ENCODE measurements at regions not wholly inside any gene's neighbourhood (a gene's known extent, or its start where the extent isn't known, plus 50 kb on each side); places are given as distances from the start of the nearest gene placed in this dataset.

DNA sequence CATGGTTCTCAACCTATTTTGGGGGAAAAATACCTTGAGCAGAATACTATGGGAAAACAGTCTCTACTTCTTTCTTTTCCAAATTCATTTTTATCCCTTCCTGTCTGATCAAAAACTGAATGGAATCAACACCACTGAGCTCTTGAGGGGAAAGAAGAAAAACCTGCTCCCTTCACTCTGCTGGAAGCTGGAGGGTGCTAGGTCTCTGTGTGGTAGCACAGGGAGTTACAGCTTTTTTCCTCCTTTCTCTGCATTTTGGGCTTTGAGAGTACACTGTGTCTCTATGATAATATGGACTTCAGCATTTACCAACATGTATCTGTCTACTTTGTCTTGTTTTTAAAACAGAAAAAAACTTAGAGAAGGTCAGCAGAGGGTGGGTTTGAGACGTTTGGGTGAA lies 417.2 kb upstream of the SYT1 start:
- no peak for FAIRE-seq
- ChIA-PET CTCF (no interaction called here), POLR2A (no interaction called here)
- H3K27ac ChIP-seq (ENCODE audit: insufficient read depth, low read depth, low read length) = no peak overlapping the region
- H3K9ac ChIP-seq (replicated peaks; ENCODE audit: extremely low read depth, insufficient read depth, low read length) = no peak overlapping the region
- no peaks in the 10 kb centered on the region for H3K27me3 ChIP-seq (ENCODE audit: control insufficient read depth in 2 of 2, insufficient read depth in 2 of 2, low read length in 2 of 2)
- no peaks in the 10 kb centered on the region for H3K9me3 ChIP-seq (replicated peaks; ENCODE audit: control insufficient read depth, insufficient read depth, low read length)
- no peak overlapping the region for H3K4me2 ChIP-seq (ENCODE audit: insufficient read depth, low read length)
- H2AFZ ChIP-seq (ENCODE audit: low read depth, low read length) = no peak overlapping the region
- H3K9me1 ChIP-seq (replicated peaks; ENCODE audit: control insufficient read depth, extremely low read depth, insufficient read depth, low read length) = no peaks in the 10 kb centered on the region
- BruUV-seq (replicated peaks) = no TSS peak
- dilution Hi-C loops (cut with MboI; ENCODE audit: extremely low pct_ligation_motif_present, low sequenced_read_pairs) (no loop called here), intact Hi-C loops (cut with micrococcal nuclease) (no loop called here)
- no peak for TF ChIP-seq CTCF (IDR thresholded peaks at IDR 0.05; ENCODE audit: extremely low read depth in 1 of 2, insufficient read depth in 1 of 2, low read depth in 1 of 2, low read length in 2 of 2)
- TF ChIP-seq EZH2 (IDR thresholded peaks at IDR 0.05; ENCODE audit: borderline replicate concordance, low read depth, low read length, severe bottlenecking) = no peak
- no peak for TF ChIP-seq MYC (IDR thresholded peaks at IDR 0.05; ENCODE audit: low read depth, low read length)
- H3K4me1 ChIP-seq (ENCODE audit: control insufficient read depth, extremely low read depth, insufficient read depth, low read length) = no peaks in the 10 kb centered on the region
- no peaks in the 10 kb centered on the region for H4K20me1 ChIP-seq (replicated peaks; ENCODE audit: control insufficient read depth, extremely low read depth, insufficient read depth, low read length)
- no peak overlapping the region for H3K4me3 ChIP-seq (replicated peaks in 1 of 3; ENCODE audit: insufficient read depth in 1 of 3, low read depth in 1 of 3, low read length in 3 of 3)
- no peak for DNase-seq (ENCODE audit: low read depth, low spot score)
- no peaks in the 10 kb centered on the region for H3K36me3 ChIP-seq (ENCODE audit: control insufficient read depth in 2 of 2, extremely low read depth in 1 of 2, insufficient read depth in 2 of 2, low read length in 2 of 2)
- no peaks in the 10 kb centered on the region for H3K79me2 ChIP-seq (ENCODE audit: control insufficient read depth, insufficient read depth, low read length)

DNA sequence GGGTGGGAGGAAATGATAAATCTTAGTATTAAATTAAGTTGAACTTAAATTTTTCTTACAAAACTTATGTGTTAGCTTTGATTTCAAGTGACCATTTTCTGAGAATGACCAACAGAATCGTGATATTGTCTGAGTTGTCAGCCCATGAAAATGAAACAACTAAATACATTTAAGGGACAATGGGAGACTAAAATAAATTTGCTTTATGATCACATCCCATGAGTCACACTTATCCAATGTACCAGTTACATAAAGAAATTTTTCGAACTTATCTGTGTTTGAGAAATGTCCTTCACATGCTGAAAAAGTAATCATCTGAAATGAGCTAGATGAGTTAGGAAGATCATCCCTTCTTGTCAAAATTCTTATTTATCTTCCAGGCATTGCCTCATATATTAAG lies 415.9 kb upstream of the SYT1 start:
- CTCF ChIA-PET = no interaction called here
- no peak overlapping the region for H3K9ac ChIP-seq (replicated peaks; ENCODE audit: extremely low read depth, insufficient read depth, low read length)
- POLR2A ChIA-PET = no interaction called here
- BruUV-seq (replicated peaks) = no TSS peak
- no peaks in the 10 kb centered on the region for H3K9me1 ChIP-seq (replicated peaks; ENCODE audit: control insufficient read depth, extremely low read depth, insufficient read depth, low read length)
- no peaks in the 10 kb centered on the region for H3K27me3 ChIP-seq (ENCODE audit: control insufficient read depth in 2 of 2, insufficient read depth in 2 of 2, low read length in 2 of 2)
- dilution Hi-C loops (cut with MboI; ENCODE audit: extremely low pct_ligation_motif_present, low sequenced_read_pairs) = no loop called here
- no peak for DNase-seq (ENCODE audit: low read depth, low spot score)
- no peak for FAIRE-seq
- H3K4me1 ChIP-seq (ENCODE audit: control insufficient read depth, extremely low read depth, insufficient read depth, low read length) = no peaks in the 10 kb centered on the region
- H3K4me3 ChIP-seq (replicated peaks in 1 of 3; ENCODE audit: insufficient read depth in 1 of 3, low read depth in 1 of 3, low read length in 3 of 3) = no peak overlapping the region
- no peak overlapping the region for H2AFZ ChIP-seq (ENCODE audit: low read depth, low read length)
- intact Hi-C loops (cut with micrococcal nuclease) = no loop called here
- H3K79me2 ChIP-seq (ENCODE audit: control insufficient read depth, insufficient read depth, low read length) = no peaks in the 10 kb centered on the region
- no peaks in the 10 kb centered on the region for H3K36me3 ChIP-seq (ENCODE audit: control insufficient read depth in 2 of 2, extremely low read depth in 1 of 2, insufficient read depth in 2 of 2, low read length in 2 of 2)
- H4K20me1 ChIP-seq (replicated peaks; ENCODE audit: control insufficient read depth, extremely low read depth, insufficient read depth, low read length) = no peaks in the 10 kb centered on the region
- TF ChIP-seq EZH2 (IDR thresholded peaks at IDR 0.05; ENCODE audit: borderline replicate concordance, low read depth, low read length, severe bottlenecking) (no peak), POLR2A (IDR thresholded peaks at IDR 0.05; ENCODE audit: low read depth, low read length) (no peak), POLR2AphosphoS5 (IDR thresholded peaks at IDR 0.05; ENCODE audit: insufficient read depth, low read depth, low read length) (no peak), MAX (IDR thresholded peaks at IDR 0.05; ENCODE audit: insufficient read depth, insufficient read length) (no peak), FOS (IDR thresholded peaks at IDR 0.05; ENCODE audit: borderline replicate concordance, insufficient read depth, low read length) (no peak)
- H3K4me2 ChIP-seq (ENCODE audit: insufficient read depth, low read length) = no peak overlapping the region
- H3K9me3 ChIP-seq (replicated peaks; ENCODE audit: control insufficient read depth, insufficient read depth, low read length) = no peaks in the 10 kb centered on the region
- H3K27ac ChIP-seq (ENCODE audit: insufficient read depth, low read depth, low read length) = no peak overlapping the region
